Astrocyte of the hippocampus (primary cell): ENCODE measurements at regions not wholly inside any gene's neighbourhood (a gene's known extent, or its start where the extent isn't known, plus 50 kb on each side); places are given as distances from the start of the nearest gene placed in this dataset.

Source experiments
- DNase-seq: peaks from one replicate; pipeline ENCODE4 v3.0.0; 2011; ENCODE audit warnings: low read depth, low spot score

GRCh38 chr7:68424658-68425297 is 1173.5 kb upstream of the AUTS2 start:
- no peak for DNase-seq

- no peak for DNase-seq
Observed at GRCh38 chr7:68425377-68425776, 1172.9 kb upstream of the AUTS2 start.

- peak; percentile 56 for DNase-seq
Observed at GRCh38 chr7:68429411-68430117, 1168.7 kb upstream of the AUTS2 start.

- DNase-seq: peak; percentile 13
Observed at GRCh38 chr7:68432585-68432984, 1165.7 kb upstream of the AUTS2 start.

- DNase-seq: no peak
Observed at GRCh38 chr7:68433462-68434070, 1164.7 kb upstream of the AUTS2 start.

- DNase-seq: no peak
Observed at GRCh38 chr7:68434857-68435256, 1163.4 kb upstream of the AUTS2 start.

GRCh38 chr7:68438016-68438415 is 1160.3 kb upstream of the AUTS2 start:
- no peak for DNase-seq

GRCh38 chr7:68438811-68439210 is 1159.5 kb upstream of the AUTS2 start:
- DNase-seq: no peak

- no peak for DNase-seq
Observed at GRCh38 chr7:68439897-68440296, 1158.4 kb upstream of the AUTS2 start.

- DNase-seq: no peak
Observed at GRCh38 chr7:68440866-68441265, 1157.4 kb upstream of the AUTS2 start.

GRCh38 chr7:68441645-68442044 is 1156.6 kb upstream of the AUTS2 start:
- DNase-seq: no peak

GRCh38 chr7:68442931-68443631 is 1155.2 kb upstream of the AUTS2 start:
- DNase-seq: no peak

GRCh38 chr7:68444042-68444441 is 1154.2 kb upstream of the AUTS2 start:
- no peak for DNase-seq

- DNase-seq: no peak
Observed at GRCh38 chr7:68444956-68445355, 1153.3 kb upstream of the AUTS2 start.

GRCh38 chr7:68446183-68446582 is 1152.1 kb upstream of the AUTS2 start:
- DNase-seq: no peak

- DNase-seq: no peak
Observed at GRCh38 chr7:68449099-68449498, 1149.2 kb upstream of the AUTS2 start.

GRCh38 chr7:68449816-68450215 is 1148.5 kb upstream of the AUTS2 start:
- DNase-seq: no peak

GRCh38 chr7:68454931-68455330 is 1143.3 kb upstream of the AUTS2 start:
- DNase-seq: no peak

GRCh38 chr7:68456469-68456868 is 1141.8 kb upstream of the AUTS2 start:
- no peak for DNase-seq

GRCh38 chr7:68457481-68457880 is 1140.8 kb upstream of the AUTS2 start:
- DNase-seq: no peak

GRCh38 chr7:68458010-68458908 is 1140.0 kb upstream of the AUTS2 start:
- DNase-seq: no peak
